ENCODE measurements at regions not wholly inside any gene's neighbourhood (a gene's known extent, or its start where the extent isn't known, plus 50 kb on each side); places are given as distances from the start of the nearest gene placed in this dataset.

DNA sequence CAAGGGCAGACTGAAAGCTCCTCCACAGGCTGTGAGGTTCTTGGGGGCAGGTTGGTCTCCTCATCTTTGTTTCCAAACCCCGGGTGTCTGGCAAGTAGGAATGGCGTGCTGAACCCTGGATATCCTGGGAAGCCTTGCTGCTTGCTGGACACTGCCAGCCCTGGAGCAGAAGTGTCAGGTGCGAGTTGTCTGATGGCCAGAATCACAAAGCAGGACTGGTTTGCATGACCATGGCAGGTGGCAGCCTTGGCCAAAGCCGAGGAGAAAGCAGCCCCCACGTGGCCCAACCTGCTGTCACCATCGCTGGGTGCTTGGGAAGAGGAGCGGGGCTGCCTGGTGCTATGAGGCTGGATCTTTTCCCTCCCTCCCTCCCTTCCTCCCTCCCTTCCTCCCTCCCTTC, 309.5 kb upstream of the HS6ST1 start:
- H3K4me1 ChIP-seq: no peaks in the 10 kb centered on the region
- H3K36me3 ChIP-seq: no peaks in the 10 kb centered on the region
- H3K27me3 ChIP-seq: no peaks in the 10 kb centered on the region
- H3K4me3 ChIP-seq (ENCODE audit: low read depth, low read length): no peak overlapping the region
- no peaks in the 10 kb centered on the region for H3K9me3 ChIP-seq
- DNase-seq: no peak
- TF ChIP-seq, protein P1, sequence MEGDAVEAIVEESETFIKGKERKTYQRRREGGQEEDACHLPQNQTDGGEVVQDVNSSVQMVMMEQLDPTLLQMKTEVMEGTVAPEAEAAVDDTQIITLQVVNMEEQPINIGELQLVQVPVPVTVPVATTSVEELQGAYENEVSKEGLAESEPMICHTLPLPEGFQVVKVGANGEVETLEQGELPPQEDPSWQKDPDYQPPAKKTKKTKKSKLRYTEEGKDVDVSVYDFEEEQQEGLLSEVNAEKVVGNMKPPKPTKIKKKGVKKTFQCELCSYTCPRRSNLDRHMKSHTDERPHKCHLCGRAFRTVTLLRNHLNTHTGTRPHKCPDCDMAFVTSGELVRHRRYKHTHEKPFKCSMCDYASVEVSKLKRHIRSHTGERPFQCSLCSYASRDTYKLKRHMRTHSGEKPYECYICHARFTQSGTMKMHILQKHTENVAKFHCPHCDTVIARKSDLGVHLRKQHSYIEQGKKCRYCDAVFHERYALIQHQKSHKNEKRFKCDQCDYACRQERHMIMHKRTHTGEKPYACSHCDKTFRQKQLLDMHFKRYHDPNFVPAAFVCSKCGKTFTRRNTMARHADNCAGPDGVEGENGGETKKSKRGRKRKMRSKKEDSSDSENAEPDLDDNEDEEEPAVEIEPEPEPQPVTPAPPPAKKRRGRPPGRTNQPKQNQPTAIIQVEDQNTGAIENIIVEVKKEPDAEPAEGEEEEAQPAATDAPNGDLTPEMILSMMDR (IDR thresholded peaks at IDR 0.05; ENCODE audit: low read depth, low read length): no peak

DNA sequence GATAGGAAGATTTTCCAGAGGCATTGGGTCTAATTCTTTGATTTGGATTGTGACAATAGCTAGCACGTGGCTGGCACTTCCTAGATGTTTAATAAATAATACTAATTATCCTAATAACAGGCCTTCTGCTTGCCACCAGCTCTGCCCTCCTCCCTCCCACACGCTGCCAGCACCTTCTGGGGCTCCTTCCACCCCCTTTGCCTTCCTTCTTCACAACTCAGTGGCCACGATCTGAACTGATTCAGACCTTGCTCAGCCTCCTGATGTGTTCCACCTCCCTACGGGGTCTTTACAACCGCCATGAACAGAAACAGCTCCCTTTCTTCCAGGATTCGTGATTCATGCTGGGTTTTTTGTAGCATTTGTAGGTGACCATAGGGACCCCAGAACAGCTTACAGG, 310.3 kb upstream of the HS6ST1 start:
- no peak for DNase-seq
- no peaks in the 10 kb centered on the region for H3K27me3 ChIP-seq
- TF ChIP-seq, protein P1 (IDR thresholded peaks at IDR 0.05; ENCODE audit: low read depth, low read length): no peak
- H3K4me1 ChIP-seq: no peaks in the 10 kb centered on the region
- no peaks in the 10 kb centered on the region for H3K36me3 ChIP-seq
- H3K4me3 ChIP-seq (ENCODE audit: low read depth, low read length): no peak overlapping the region
- H3K9me3 ChIP-seq: no peaks in the 10 kb centered on the region

DNA sequence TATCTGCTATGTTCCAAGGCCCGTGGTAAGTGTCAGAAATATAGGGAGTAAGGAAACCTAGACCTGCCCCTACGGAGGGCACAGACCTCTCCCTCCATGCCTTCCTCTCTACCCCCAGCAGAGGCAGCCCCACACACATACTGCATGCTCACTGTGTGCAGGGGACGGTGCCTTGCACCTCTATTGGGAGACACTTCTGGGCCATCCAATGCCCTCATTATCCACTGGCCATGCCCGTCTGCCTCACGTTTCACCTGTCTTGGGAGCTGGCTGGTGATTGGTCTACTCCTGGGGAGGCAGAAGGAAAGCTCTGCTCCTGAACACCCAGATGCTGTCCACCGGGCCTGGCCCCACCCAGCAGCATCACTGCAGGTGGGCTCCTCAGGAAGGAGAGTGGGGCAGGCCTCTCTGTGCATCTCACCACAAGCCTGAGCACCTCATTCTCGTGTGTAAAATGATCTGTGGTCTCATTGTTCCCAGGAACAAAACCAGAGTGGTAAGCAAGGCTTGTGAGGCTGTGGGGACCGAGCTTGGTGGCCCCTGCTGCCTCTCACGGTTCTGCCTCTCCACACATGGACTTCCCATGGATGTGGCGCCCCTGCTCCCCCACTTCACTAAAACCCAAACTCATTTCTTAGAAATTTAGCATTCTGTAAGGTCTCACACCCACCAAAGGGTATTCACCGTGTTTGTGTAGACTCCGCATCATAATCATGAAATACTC, 312.5 kb upstream of the HS6ST1 start:
- no peak for DNase-seq
- H3K9me3 ChIP-seq: no peaks in the 10 kb centered on the region
- TF ChIP-seq, protein P1 (IDR thresholded peaks at IDR 0.05; ENCODE audit: low read depth, low read length): no peak
- H3K36me3 ChIP-seq: no peaks in the 10 kb centered on the region
- H3K27me3 ChIP-seq: no peaks in the 10 kb centered on the region
- no peak overlapping the region for H3K4me3 ChIP-seq (ENCODE audit: low read depth, low read length)
- H3K4me1 ChIP-seq: no peaks in the 10 kb centered on the region

DNA sequence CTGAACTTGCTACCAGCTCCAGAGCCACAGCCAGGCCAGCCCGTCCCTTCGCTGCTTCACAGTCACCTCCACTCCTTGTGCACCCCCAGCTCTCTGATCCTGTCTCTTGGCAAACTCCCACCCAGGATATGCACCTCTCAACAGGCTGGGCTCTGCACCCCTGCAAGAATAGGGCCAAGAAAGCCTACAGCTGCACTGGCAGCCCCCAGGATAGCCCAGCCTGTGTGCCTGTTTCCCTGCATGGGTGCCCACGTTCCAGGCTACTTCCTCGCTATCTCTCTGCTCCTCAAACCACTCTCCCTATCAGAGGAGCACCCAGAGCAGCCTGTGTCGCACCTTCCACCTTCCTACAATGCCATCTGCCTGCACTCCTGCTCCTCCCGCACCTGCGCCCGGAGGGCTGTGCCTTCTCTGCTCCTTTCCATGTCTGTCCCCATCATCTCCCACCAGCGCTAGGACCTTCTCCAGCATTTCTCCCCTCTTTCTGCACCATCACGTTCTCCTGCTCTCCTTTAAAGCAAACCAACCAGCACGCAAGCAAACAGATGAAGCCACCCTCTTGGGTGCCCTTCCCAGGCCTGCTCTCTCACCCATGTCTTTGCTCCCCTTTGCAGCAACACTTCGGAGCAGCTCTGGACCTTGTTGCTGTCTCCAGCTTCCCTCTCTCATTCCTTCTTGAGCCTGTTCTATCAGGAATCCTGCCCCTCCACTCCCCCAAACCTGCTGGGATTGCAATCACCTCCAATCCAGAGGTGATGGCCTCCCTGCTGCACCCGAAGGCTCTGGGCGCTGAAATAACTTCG, 313.2 kb upstream of the HS6ST1 start:
- TF ChIP-seq, protein P1 (IDR thresholded peaks at IDR 0.05; ENCODE audit: low read depth, low read length): no peak
- Histone ChIP-seq H3K27me3 (no peaks in the 10 kb centered on the region), H3K9me3 (no peaks in the 10 kb centered on the region), H3K36me3 (no peaks in the 10 kb centered on the region), H3K4me1 (no peaks in the 10 kb centered on the region), H3K4me3 (ENCODE audit: low read depth, low read length) (no peak overlapping the region)
- DNase-seq: no peak

DNA sequence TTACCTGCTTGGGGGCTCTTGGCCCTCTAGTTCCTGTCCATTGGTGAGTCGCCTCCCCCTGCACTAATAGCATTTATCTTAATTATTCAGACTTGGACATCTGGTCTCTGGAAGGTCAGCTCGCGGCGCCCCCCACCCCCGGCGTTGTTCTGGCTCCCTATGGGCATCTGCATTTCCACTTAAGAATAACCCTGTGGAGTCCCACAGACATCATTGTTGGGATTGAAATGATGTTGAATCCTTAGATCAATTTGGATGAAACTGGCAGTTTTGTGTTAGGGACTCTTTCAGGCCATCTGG, 313.8 kb upstream of the HS6ST1 start:
- H3K9me3 ChIP-seq: no peaks in the 10 kb centered on the region
- no peak overlapping the region for H3K4me3 ChIP-seq (ENCODE audit: low read depth, low read length)
- TF ChIP-seq, protein P1 (IDR thresholded peaks at IDR 0.05; ENCODE audit: low read depth, low read length): no peak
- peak; percentile 13 for DNase-seq
- H3K36me3 ChIP-seq: no peaks in the 10 kb centered on the region
- H3K27me3 ChIP-seq: no peaks in the 10 kb centered on the region
- H3K4me1 ChIP-seq: no peaks in the 10 kb centered on the region

DNA sequence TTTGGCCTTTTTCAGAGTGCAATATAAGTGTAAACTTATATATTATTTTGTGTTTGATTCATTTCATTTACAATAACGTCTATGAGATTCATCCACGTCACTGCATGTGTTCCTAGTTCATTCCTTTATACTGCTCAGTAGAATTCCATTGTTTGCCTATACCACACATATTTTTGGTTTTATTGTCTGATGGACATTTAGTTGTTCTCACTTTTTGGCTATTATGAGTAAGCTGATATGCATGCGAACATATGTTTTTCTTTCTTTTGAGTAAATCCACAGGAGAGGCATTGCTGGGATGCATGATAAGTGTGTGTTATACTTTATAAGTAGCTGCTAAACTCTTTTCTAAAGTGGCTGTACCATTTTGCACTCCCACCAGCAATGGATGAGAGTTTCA, 314.8 kb upstream of the HS6ST1 start:
- Histone ChIP-seq H3K4me1 (no peaks in the 10 kb centered on the region), H3K27me3 (no peaks in the 10 kb centered on the region), H3K36me3 (no peaks in the 10 kb centered on the region), H3K9me3 (no peaks in the 10 kb centered on the region), H3K4me3 (ENCODE audit: low read depth, low read length) (no peak overlapping the region)
- TF ChIP-seq, protein P1 (IDR thresholded peaks at IDR 0.05; ENCODE audit: low read depth, low read length): no peak
- no peak for DNase-seq
